ENCODE measurements at regions not wholly inside any gene's neighbourhood (a gene's known extent, or its start where the extent isn't known, plus 50 kb on each side); places are given as distances from the start of the nearest gene placed in this dataset.
"Not testable (repeated sequence)": the region's sequence is repeated elsewhere in the genome, so short reads cannot be mapped to it uniquely, and the experiment has no call there.

- Histone ChIP-seq H3K9me3 (no peaks in the 10 kb centered on the region), H3K4me3 (no peak overlapping the region), H3K36me3 (no peaks in the 10 kb centered on the region), H3K27me3 (ENCODE audit: low read depth) (no peaks in the 10 kb centered on the region), H3K27ac (no peak overlapping the region), H3K4me1 (no peaks in the 10 kb centered on the region)
- intact Hi-C loops (cut with DNase I): no loop called here
- ATAC-seq: no peak
- TF ChIP-seq CTCF (IDR thresholded peaks at IDR 0.05): no peak
- no peak for DNase-seq
Measured at GRCh38 chr12:114163771-114164170, 197.6 kb upstream of the RBM19 start.

- TF ChIP-seq CTCF (IDR thresholded peaks at IDR 0.05): no peak
- ATAC-seq (no peak), DNase-seq (no peak)
- no peaks in the 10 kb centered on the region for H3K9me3 ChIP-seq
- H3K27ac ChIP-seq: no peak overlapping the region
- no peak overlapping the region for H3K4me3 ChIP-seq
- H3K4me1 ChIP-seq: no peaks in the 10 kb centered on the region
- intact Hi-C loops (cut with DNase I): no loop called here
- H3K27me3 ChIP-seq (ENCODE audit: low read depth): no peaks in the 10 kb centered on the region
- H3K36me3 ChIP-seq: no peaks in the 10 kb centered on the region
Measured at GRCh38 chr12:114160445-114160844, 194.3 kb upstream of the RBM19 start.

GRCh38 chr12:114152890-114153289, 186.8 kb upstream of the RBM19 start:
- no peaks in the 10 kb centered on the region for H3K4me1 ChIP-seq
- no peak overlapping the region for H3K27ac ChIP-seq
- H3K36me3 ChIP-seq: no peaks in the 10 kb centered on the region
- DNase-seq (no peak), ATAC-seq (no peak)
- no peak for TF ChIP-seq CTCF (IDR thresholded peaks at IDR 0.05)
- no peaks in the 10 kb centered on the region for H3K9me3 ChIP-seq
- intact Hi-C loops (cut with DNase I): no loop called here
- H3K27me3 ChIP-seq (ENCODE audit: low read depth): no peaks in the 10 kb centered on the region
- no peak overlapping the region for H3K4me3 ChIP-seq

GRCh38 chr12:114152066-114152465, 185.9 kb upstream of the RBM19 start:
- no peak for DNase-seq
- no peak for ATAC-seq

GRCh38 chr12:114150584-114150983, 184.5 kb upstream of the RBM19 start:
- H3K9me3 ChIP-seq; H3K36me3 ChIP-seq; H3K27ac ChIP-seq; H3K27me3 ChIP-seq (ENCODE audit: low read depth); ATAC-seq; H3K4me3 ChIP-seq; intact Hi-C loops (cut with DNase I); DNase-seq; H3K4me1 ChIP-seq: not testable (repeated sequence)

More at GRCh38 chr12:114152066-114152465, 185.9 kb upstream of the RBM19 start:
- H3K27ac ChIP-seq: no peak overlapping the region
- no peak overlapping the region for H3K4me3 ChIP-seq
- intact Hi-C loops (cut with DNase I): no loop called here
- no peaks in the 10 kb centered on the region for H3K9me3 ChIP-seq
- no peaks in the 10 kb centered on the region for H3K4me1 ChIP-seq
- no peaks in the 10 kb centered on the region for H3K36me3 ChIP-seq
- TF ChIP-seq CTCF (IDR thresholded peaks at IDR 0.05): no peak
- no peaks in the 10 kb centered on the region for H3K27me3 ChIP-seq (ENCODE audit: low read depth)

GRCh38 chr12:114141921-114142564, 175.9 kb upstream of the RBM19 start:
- no peak overlapping the region for H3K27ac ChIP-seq
- no peaks in the 10 kb centered on the region for H3K4me1 ChIP-seq
- no peaks in the 10 kb centered on the region for H3K36me3 ChIP-seq
- DNase-seq (no peak), ATAC-seq (no peak)
- no peaks in the 10 kb centered on the region for H3K9me3 ChIP-seq
- no peak overlapping the region for H3K4me3 ChIP-seq
- intact Hi-C loops (cut with DNase I): no loop called here
- no peak for TF ChIP-seq CTCF (IDR thresholded peaks at IDR 0.05)
- H3K27me3 ChIP-seq (ENCODE audit: low read depth): no peaks in the 10 kb centered on the region

All from lower lobe of right lung (tissue), 2 donors.